Right lobe of liver (tissue), 4 donors: ENCODE measurements at regions not wholly inside any gene's neighbourhood (a gene's known extent, or its start where the extent isn't known, plus 50 kb on each side); places are given as distances from the start of the nearest gene placed in this dataset.

Source experiments
- CTCF ChIP-seq, 4 donors: fragments of 200-600 bp in 3 of 4; fragments of 450-650 bp in 1 of 4; IDR thresholded peaks; one replicate each; pipeline versions ENCODE4 v1.5.1 to v1.8.0; 2016 to 2022; ENCODE audit warnings: antibody characterized with exemption in 4 of 4, mild to moderate bottlenecking in 2 of 4
- POLR2A ChIP-seq: fragments of 450-650 bp; IDR thresholded peaks from one replicate; pipeline ENCODE4 v1.6.1; 2017; ENCODE audit warnings: antibody characterized with exemption, mild to moderate bottlenecking
- donor health status: DM: no; HTN: no; CAD: no.
- donor health status: DM: no; HTN: no; CAD: no.
- donor health status: DM: no; HTN: yes; CAD: no.

GRCh38 chr9:71263451-71263850, 142.0 kb upstream of the TRPM3 start:
- TF ChIP-seq CTCF (IDR thresholded peaks at IDR 0.05): no peak
- no peak for TF ChIP-seq POLR2A
